Right atrium auricular region (tissue), 2 donors: ENCODE measurements at regions not wholly inside any gene's neighbourhood (a gene's known extent, or its start where the extent isn't known, plus 50 kb on each side); places are given as distances from the start of the nearest gene placed in this dataset.

Experiments used
- DNase-seq: peaks from one replicate; pipeline ENCODE4 v3.0.0-alpha.2; 2019; ENCODE audit warnings: low spot score
- H3K27ac ChIP-seq, 2 donors: fragments of 200-600 bp; sonication (generic); 1 replicate in 1 of 2; 2 replicates in 1 of 2; pipeline ENCODE4 v1.5.1; 2016 to 2019
- H3K27me3 ChIP-seq, 2 donors: fragments of 200-600 bp; sonication (generic); one replicate each; pipeline versions ENCODE4 v1.5.1 to v1.6.0; 2017 to 2019
- H3K36me3 ChIP-seq: fragments of 200-600 bp; sonication (generic); one replicate; pipeline ENCODE4 v1.5.1; 2016
- H3K4me1 ChIP-seq, 2 donors: fragments of 200-600 bp; sonication (generic); one replicate each; pipeline versions ENCODE4 v1.5.1 to v1.6.0; 2017 to 2019
- H3K4me3 ChIP-seq, 2 donors: fragments of 200-600 bp; sonication (generic); 1 replicate in 1 of 2; 2 replicates in 1 of 2; pipeline ENCODE4 v1.5.1; 2017 to 2019; ENCODE audit warnings: mild to moderate bottlenecking in 1 of 2, moderate library complexity in 1 of 2
- H3K9me3 ChIP-seq, 2 donors: fragments of 200-600 bp; sonication (generic); one replicate each; pipeline ENCODE4 v1.5.1; 2019
- CTCF ChIP-seq, 2 donors: fragments of 200-600 bp; sonication (generic); IDR thresholded peaks; one replicate each; pipeline ENCODE4 v1.5.1; 2019; ENCODE audit warnings: antibody characterized with exemption in 2 of 2

- Histone ChIP-seq H3K27me3 (no peaks in the 10 kb centered on the region), H3K4me3 (no peak overlapping the region), H3K27ac (no peak overlapping the region), H3K36me3 (no peaks in the 10 kb centered on the region), H3K9me3 (no peaks in the 10 kb centered on the region), H3K4me1 (no peaks in the 10 kb centered on the region)
- DNase-seq, result no peak
- TF ChIP-seq CTCF (IDR thresholded peaks at IDR 0.05), result no peak
Observed at GRCh38 chr18:39305766-39306165, 1740.2 kb upstream of the CELF4 start.

DNA sequence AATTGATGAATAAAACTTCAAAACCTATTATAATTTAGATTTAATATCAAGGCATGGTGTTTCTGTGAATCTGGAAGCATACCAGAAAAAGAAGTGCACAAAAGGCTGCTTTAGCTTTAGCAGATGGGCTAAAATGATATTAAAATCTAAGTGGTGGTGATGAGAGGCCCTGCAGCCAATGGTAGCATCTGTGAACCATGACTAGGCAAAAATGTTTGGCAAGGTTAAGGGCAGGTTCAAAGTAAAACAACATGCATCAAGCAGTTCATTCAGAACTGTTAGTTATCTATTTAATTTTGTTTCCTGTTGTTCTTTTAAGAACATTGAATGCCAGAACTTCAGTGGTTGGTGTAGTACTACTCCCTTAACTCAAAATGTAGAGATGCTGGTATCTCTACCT lies 1736.9 kb upstream of the CELF4 start:
- Histone ChIP-seq H3K9me3 (no peaks in the 10 kb centered on the region), H3K4me3 (no peak overlapping the region), H3K27me3 (no peaks in the 10 kb centered on the region), H3K4me1 (no peaks in the 10 kb centered on the region), H3K36me3 (no peaks in the 10 kb centered on the region), H3K27ac (no peak overlapping the region)
- TF ChIP-seq CTCF (IDR thresholded peaks at IDR 0.05), result no peak
- no peak for DNase-seq

- TF ChIP-seq CTCF (IDR thresholded peaks at IDR 0.05), result no peak
- H3K36me3 ChIP-seq, result no peaks in the 10 kb centered on the region
- no peaks in the 10 kb centered on the region for H3K27me3 ChIP-seq
- no peak overlapping the region for H3K4me3 ChIP-seq
- H3K9me3 ChIP-seq, result no peaks in the 10 kb centered on the region
- no peaks in the 10 kb centered on the region for H3K4me1 ChIP-seq
- H3K27ac ChIP-seq, result no peak overlapping the region
- no peak for DNase-seq
Observed at GRCh38 chr18:39299152-39299551, 1733.6 kb upstream of the CELF4 start.

DNA sequence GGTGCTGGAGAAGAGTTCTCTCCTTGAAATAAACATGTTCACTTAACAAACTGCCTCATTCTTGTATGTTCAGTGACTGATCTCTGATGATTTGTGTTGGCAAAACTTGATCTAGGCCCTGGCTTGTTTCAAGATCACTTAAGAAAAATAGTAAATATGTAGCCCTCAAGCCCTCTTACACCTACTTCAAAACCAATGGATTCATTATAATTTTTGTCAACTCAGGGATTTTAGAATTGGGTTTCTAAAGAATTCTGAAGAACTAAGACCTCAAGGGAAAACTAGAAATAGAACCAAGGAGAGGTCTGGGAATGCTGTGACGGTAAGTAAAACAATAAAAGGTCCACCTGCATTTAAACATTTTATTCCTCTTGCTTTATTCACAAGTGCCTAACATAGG lies 1731.6 kb upstream of the CELF4 start:
- no peak for DNase-seq
- H3K36me3 ChIP-seq, result no peaks in the 10 kb centered on the region
- no peaks in the 10 kb centered on the region for H3K4me1 ChIP-seq
- H3K4me3 ChIP-seq, result no peak overlapping the region
- no peak for TF ChIP-seq CTCF (IDR thresholded peaks at IDR 0.05)
- H3K27me3 ChIP-seq, result no peaks in the 10 kb centered on the region
- no peaks in the 10 kb centered on the region for H3K9me3 ChIP-seq
- H3K27ac ChIP-seq, result no peak overlapping the region

- Histone ChIP-seq H3K27ac (no peak overlapping the region), H3K4me3 (no peak overlapping the region), H3K9me3 (no peaks in the 10 kb centered on the region), H3K36me3 (no peaks in the 10 kb centered on the region), H3K27me3 (no peaks in the 10 kb centered on the region), H3K4me1 (no peaks in the 10 kb centered on the region)
- no peak for TF ChIP-seq CTCF (IDR thresholded peaks at IDR 0.05)
- DNase-seq, result no peak
Observed at GRCh38 chr18:39296293-39296888, 1730.8 kb upstream of the CELF4 start.

DNA sequence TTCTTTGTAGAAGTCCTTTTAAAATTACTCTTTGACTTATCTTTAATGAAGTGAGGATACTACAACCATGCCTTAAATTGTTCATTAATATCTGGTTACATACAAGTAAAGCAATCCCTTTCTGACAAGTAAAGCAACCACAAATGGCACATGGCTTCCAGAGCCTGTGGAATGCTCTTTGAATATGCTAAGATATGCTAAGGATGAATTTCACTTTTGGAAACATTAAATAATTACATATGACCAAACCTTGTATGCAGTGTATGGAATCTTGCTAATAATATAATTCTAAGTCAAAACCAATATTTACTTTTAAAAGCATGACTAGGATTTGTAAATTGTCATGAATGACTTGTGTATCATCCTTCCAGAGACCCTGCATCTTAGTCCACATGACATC lies 1711.2 kb upstream of the CELF4 start:
- Histone ChIP-seq H3K36me3 (no peaks in the 10 kb centered on the region), H3K4me3 (no peak overlapping the region), H3K27ac (no peak overlapping the region), H3K27me3 (no peaks in the 10 kb centered on the region), H3K9me3 (no peaks in the 10 kb centered on the region), H3K4me1 (no peaks in the 10 kb centered on the region)
- DNase-seq, result no peak
- TF ChIP-seq CTCF (IDR thresholded peaks at IDR 0.05), result no peak
